Anterior cingulate cortex (tissue), 58 donors: ENCODE measurements at regions not wholly inside any gene's neighbourhood (a gene's known extent, or its start where the extent isn't known, plus 50 kb on each side); places are given as distances from the start of the nearest gene placed in this dataset.

Experiments used
- DNase-seq, 58 donors: peaks; one replicate each; lab custom pipeline; 2025; lab: John Stamatoyannopoulos, UW

DNA sequence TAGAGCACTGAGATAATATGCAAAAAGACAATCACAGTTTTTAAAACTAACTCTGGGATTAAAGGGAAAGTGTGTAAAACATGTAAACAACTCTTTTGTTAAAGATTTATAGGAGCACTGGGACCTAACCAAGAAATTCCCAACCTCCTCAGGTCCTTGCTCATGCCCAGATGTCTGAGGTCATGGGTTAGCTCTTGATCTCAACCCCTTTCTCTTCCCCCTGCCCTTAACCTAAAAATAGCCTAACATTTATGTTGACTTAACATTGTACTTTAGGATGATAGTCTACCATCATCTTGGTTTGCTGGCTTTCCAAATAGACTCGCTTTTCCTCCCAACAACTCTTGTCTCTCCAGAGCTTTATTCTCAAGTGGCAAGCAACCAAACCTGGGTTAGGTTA lies 258.2 kb upstream of the FAT3 start:
- DNase-seq, result no peak

DNA sequence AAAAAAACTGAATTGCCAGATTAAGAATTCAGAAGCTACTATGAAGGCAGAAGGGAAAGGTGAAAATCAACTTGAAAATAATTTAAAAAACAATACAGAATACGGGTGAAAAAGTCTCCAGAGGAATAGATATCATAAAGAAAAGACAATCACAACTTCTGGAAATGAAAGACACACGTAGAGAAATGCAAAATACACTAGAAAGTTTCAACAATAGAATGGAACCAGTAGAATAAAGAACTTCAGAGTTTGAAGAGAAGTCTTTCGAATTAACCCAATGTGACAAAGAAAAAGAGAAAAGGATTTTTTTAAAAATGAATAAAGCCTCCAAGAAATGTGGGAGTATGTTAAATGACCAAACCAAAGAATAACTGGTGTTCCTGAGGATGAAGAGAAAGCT lies 263.8 kb upstream of the FAT3 start:
- DNase-seq, result no peak

DNA sequence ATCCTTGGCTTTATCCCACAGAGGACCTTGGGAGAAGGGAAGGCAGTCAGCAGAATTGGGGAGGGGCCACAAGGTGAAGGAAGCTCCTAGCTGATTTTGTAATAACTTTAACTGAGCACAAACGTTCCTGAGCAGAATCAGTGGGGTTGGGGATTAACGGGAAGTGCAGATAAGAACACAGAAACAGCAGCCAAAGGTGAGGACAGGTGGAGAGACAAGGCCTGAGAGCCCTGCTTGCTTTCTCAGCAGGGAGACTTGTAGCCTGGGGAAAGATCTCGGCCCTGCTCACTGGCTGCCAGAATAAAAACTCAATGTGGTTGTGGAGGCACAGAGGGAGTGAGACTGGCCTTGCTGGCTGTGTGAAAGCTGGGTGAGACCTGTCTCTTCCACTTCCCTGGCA lies 265.2 kb upstream of the FAT3 start:
- DNase-seq, result no peak

DNA sequence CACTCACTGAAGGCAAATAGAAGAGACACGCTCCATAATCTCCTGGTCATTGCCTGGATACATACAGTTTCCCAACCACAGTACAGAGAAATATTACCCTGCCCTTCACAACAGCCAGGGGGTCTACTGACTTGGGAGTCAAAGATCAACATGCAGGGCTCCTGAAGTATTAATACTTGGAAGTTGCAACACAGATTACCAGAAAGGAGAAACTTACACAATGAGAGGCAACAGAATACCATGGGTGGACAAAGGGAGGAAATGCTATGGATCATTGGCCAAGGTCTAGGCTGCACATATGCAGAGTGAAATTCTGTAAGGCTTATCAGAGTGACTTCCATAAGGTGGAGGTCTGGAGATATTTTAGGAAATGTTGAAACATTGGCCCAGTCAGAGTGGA lies 267.9 kb upstream of the FAT3 start:
- DNase-seq, result no peak

DNA sequence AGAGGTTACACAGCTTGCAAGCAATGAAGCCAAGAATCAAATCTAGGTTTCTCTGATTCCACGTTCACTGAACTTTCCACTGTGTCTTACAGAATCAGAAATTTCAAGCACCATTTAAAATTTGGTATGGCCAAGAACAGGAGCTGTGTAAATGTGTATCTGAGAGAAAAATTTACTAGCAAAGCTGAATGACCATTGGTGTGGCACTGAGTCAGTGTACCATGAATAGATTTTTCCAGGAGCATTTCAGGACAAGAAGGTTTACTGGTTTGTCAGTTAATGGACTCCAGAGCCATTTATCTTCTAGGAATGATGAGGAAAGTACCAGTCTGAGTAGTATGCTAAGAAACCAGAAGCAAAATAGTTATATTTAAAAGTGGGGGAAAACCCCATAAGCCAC lies 269.4 kb upstream of the FAT3 start:
- DNase-seq, result no peak

DNA sequence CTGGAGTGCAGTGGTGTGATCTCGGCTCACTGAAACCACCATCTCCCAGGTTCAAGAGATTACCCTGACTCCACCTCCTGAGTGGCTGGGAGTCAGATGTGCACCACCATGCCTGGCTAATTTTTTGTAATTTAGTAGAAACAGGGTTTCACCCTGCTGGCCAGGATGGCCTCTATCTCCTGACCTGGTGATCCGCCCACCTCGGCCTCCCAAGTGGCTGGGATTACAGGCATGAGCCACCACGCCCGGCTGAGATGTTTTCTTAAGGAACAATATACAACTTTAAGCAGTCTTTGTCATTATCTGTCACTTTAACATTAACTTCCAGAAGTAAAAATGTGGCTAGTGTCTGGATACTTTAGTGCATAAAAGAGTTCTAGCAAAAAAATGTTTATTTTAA lies 272.6 kb upstream of the FAT3 start:
- no peak for DNase-seq

DNA sequence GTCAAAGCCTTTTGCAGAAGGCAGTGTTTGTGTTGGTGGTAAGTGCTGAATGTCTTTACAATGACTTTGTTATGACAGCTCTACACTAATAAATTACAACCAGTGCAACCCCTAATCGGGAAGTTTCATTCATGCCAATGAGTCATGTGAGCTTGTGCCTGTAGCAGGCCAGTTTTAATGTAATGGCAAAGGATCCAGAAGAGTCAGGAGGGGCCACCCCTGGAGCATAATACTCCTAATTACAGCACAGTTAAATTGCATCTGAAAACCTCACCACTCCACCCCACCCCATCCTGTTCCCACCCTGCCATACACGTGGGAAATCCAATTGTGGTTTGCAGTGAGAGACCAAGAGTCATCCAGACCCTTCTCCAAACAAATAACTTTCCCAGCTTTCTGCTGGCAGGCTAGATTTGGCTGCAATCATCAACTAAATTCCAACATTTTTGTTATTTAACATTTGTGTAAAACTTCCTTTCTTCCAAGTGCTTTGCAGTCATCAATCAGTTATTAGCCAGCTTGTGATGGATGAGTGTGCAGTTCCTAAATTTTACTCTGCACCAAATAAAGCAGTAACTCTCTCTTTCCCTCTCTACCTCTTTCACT lies 277.3 kb upstream of the FAT3 start:
- DNase-seq, result no peak

DNA sequence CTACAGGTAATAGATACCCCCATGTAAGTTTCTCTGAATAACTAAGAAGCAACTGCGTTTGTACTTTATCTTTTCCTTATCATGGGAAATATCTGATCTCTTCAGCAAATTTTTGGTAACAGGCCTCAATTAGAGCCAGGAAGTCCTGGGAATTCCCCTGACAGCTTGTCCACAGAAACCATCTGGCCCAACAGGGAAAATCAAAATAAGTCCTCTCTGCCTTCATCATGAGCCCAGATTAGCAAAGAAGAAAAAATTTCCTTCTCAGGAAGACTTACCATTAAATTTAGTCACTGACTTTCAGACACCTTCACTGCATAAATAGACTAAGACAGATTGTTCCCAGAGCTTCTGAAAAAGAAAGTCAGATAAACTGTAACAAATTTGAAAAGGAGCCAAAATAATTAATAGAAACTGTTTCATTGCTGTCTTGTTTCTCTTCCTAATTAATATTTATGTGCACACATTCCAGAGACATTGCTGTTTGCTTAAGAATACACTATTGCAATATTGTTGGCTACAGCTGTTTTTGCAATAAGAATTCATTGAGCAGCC lies 278.1 kb upstream of the FAT3 start:
- no peak for DNase-seq

DNA sequence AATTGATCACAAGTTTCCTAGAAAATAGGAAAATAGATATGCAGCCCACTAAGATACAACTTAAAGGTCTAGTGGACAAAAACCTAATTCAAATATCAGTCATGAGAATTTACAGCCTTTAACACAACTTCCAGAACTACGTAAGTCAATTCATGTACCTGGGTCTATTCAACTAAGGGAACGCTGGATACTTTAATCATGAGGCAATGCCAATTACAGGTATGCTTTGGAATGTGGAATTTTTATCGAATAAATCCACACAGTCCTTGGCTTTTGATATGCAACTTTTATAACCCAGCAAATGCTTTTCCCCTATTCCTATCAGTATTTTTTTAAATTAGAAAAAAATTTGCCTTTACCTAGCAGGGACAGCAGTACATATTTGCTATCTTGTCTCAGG lies 289.5 kb upstream of the FAT3 start:
- DNase-seq, result no peak

DNA sequence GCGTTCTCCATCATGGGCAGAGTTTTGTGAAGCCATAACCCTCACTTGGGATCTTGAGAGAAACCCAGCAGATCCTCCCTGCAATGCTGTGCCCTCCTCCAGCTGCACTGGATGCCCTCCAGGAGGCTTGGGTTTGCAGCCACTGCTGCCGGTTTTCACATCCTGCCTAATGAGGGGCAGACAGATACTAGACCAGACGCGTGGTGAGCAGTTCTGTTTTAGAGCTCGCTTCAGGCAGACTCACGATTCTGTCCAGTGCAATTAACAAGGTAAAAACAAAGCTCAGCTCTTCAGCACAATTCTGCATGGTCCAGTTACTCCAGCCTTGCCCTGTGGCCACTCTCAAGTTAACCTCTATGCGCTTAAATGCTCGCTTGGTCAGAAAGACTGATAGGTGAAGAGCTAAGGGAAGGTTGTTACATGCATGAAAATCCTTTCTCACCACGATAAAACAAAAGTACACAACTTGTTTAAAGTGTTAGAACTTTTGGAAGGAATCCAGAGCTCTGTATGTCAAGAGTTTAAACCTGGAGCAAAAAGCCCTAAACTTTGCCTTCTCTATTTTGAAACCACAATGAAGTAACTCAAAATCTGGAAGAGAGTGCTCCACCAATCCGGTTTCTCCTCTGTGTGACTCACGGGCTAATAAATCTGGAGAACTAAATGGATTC lies 292.3 kb upstream of the FAT3 start:
- no peak for DNase-seq

DNA sequence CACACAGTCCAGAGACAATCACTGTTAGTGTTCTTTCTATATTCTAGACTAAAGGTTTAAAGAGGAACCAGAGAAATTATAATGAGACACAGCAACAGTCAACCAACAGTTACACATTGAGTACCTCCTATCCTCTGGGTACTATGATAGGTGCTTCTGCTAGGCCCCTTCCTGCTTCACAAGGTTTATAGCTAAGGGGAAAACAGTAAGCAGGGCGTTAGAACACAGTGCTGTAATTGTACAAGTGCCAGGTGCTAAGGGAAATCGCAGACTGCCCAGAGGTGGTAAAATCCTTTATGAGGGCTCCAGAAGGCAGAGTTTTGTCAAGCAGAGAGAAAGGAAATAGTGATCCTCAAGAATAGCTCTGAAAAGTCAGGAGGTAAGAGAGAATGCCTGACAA lies 297.2 kb upstream of the FAT3 start:
- no peak for DNase-seq

DNA sequence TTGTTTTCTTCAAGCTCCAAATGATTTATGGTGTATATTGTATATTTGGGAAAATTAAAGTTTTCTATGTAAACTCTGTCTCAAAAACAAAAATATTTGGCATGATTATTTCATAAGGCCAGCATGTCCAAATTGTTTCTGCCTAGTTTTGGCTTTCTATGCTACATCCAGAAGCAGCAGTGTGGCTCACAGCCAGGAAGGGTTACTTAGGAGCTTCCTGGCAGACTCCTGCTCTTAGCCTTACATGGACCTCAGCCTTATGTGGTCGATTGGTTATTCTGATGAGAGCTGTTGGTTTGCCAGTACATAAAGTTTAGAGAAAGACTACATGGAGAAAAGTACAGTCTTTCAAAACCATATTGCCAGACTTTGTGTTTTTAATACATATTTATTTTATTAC lies 297.7 kb upstream of the FAT3 start:
- no peak for DNase-seq

DNA sequence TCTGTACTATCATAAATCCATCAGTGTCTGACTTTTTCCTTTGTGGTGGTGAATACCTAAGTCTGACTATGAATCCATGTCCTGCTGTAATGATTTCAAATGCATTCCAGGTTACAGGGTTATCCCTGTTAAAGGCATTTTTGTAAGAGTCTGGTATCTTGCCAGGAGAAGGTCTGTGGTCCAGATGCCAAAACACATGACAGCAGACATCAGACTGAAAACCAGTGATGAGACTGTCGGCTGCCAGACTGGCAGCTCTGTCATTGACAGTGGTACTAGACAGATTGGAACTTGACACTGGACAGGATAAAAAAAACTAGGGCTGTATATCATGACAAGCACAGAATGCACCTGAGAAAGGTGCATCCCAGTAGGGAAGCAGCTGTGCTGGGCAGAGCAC lies 301.8 kb upstream of the FAT3 start:
- DNase-seq, result no peak

DNA sequence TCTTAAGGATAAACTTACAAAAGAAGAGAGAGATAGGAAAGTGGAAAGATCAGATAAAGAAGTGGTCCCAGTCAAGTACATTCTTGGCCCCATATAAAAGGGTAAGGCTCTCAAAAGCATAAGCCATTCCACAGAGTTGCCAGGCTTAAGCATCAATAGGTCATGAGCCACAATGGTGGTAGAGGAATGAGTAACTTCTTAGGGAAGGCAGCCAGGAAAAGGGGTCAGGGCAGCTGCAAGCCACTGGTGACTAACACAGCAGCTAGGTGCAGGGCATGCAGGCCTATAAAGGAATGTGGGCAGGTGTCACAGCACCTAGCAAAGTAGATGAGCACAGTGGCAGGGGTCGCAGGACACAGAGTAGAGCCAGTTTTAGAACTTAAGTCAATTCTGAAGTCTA lies 302.6 kb upstream of the FAT3 start:
- DNase-seq, result no peak

DNA sequence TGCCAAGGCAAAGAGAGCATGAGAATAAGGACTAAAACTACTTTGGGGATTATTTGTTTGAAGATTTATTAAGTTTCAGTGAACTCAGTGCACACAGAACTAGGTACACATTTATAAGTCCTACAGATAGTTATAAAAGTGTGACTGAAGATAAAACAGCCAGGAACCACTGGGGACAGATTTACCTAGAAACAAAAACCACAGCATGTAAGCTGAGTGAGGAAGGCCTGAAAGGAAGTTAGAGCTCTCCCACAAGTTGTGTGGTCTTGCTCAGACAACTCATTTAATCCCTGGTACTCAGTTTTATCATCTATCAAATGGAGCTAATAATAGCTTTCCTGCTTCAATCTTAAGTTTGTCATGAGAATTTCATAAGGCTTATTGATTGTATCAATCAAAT lies 311.2 kb upstream of the FAT3 start:
- no peak for DNase-seq

DNA sequence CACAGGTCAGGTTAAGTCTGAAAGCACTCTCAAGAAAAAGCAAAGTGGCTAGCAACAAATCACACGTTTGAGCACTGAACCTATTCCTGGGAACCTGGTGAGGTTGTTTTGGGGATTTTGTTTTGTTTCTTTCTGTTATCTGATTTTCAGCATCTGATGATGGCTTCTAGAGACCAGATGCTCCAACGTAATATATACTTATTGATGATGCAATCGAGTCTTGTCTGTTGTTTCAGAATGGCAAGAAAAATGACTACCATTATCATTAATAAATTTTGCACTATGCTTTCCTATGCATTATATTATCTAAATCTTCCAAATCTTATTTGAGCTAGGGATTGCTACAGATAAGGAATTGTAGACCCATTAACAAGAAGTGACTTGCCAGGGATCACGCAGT lies 312.3 kb upstream of the FAT3 start:
- DNase-seq, result no peak

DNA sequence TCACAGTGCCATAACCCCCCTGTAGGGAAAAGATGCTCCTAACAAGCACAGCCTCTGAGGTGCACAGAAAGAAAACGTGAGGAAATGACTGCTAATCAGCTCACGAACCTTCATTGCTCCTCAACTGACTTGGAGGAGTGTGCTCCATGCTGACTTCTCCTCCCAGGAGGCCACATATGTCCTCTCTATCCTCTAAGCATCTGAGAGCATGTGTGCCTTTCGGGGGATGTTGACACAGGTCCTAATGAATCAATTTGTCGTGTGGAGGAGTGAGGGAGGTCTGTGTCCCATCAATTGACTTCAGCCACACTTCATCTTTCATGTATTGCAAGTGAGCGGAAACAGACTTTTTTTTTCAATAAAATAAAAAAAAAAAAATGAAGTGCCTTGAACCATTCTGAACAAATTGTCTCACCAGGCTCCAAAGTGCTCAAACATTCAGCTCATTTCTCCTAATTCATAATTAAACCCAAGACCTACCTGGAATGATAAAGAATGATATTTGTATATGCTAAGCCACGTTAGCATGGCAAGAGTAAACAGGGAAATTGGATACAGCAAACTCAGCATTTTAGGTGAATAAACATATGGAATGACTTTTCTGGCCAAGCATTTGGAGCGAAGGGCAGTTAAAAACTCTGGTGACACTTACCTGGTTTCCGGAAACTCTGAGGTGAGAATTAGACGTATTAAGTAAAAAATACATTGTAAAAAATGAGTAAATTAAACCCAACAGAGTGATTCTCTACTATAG lies 317.6 kb upstream of the FAT3 start:
- no peak for DNase-seq

DNA sequence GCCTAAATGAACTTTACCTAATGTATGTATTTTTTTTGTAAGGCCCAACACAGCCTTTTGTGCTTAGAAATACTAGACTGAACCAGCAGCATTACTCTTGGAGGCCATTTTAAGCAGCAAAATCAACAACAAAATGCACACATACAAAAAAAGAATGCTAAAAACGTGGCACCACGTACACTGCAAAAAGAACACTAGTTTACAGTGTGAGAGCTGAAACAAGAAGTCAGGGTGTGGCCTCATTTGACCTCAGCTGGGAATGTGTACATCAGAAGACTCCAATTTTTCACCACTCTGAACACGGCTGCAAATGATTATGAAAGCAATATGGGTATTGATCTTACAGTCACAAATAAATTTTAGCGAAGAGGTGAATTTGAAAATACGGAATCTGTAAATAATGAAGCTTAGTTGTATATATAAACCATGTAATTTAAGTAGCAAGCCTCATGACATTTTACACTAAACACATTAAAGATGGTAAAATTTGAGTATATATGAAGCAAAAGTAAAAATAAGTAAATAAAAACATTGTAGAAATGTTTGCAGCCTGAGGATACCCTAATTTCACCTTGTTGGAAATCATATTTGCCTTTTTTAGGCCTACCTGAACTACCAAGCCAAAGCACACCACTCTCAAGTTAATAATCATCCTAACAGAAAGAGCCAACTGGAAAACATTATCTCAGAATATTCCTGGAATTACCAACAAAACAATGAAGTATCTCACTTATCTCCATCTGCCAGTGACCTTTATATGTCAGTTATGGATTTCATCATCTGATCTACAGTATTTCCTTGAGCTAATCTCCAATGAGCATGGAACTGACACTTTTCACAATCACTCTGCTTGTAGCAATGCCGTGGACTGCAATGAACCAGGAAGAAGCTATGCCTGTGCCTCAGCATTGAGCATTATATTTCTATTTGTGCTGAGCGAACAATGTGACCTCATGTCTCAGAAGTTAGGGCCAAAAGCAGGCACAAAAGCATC lies 319.5 kb upstream of the FAT3 start:
- no peak for DNase-seq

DNA sequence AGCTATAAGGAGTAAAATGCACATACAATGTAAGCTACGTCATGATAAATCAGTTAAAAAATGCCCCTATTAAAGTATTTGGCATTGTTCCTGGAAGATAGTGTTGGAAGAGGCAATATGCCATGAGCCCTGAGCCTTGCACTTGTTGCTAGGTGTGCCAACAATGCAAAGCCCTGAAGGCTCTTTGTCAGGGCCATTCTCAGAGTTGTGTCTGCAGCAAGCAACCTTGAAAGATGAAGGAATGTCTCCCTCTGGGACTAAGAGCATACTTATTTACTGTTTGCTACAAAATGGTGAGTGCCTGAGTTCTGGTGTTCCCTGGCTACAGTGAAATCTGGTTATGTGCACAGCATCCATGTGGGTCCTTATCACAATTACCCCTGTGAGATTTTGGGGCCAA lies 322.3 kb upstream of the FAT3 start:
- DNase-seq, result no peak

DNA sequence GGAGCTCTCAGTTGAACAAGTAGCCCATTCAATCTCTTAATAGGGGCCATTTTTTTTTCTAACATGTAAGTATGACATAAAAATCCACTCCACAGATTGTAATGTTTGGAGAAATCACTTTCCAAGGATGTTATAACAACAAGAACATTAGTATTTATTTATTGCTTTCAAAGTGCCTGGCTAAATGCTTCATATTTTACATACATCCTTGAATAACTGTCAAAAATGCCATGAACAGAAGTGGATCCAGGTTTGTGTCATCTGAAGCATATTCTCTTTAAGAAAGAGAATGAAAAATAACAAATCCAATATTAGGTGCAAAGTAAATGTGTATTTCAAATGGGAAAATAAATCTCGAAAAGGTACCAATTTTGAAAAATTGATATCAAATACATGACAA lies 344.0 kb upstream of the FAT3 start:
- DNase-seq, result no peak

DNA sequence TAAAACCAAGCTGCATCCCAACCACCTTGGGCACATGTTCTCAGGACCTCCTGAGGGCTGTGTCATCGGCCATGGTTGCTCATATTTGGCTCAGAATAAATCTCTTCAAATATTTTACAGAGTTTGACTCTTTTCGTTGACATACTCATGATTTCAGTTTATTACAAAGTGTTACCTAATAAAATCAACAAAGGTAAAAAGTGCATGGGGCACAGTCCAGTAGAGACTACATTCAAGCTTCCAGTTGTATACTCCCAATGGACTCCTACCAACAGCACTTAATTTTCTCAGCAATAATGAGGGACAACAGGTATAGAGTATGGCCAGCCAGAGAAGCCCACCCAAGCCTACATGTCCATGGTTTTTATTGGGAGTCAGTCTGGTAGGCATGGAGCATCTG lies 347.9 kb upstream of the FAT3 start:
- no peak for DNase-seq
